ENCODE measurements at regions not wholly inside any gene's neighbourhood (a gene's known extent, or its start where the extent isn't known, plus 50 kb on each side); places are given as distances from the start of the nearest gene placed in this dataset.

DNA sequence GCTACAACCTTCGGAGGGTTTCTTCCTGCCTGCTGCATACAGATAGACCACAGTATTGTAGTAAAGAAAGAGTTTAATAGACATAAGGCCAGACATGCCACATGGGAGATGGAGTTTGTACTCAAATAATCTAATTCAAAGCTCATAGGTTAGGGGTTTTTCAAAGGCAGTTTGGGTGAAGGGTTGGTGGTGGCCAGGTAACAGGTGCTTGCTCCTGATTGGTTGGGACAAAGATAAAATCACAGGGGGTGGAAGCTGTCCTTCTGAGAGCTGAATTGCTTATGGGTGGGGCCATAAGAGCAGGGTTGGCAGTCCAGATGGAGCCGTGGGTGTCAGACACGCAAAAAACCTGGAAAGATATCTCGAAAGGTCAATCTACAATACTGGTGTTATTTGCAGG lies 92.3 kb upstream of the ETV3 start:
- DNase-seq (ENCODE audit: low read depth): no peak
- no peaks in the 10 kb centered on the region for H3K36me3 Mint-ChIP-seq (ENCODE audit: low read depth, unreplicated experiment)
- Histone ChIP-seq H3K4me3 (ENCODE audit: insufficient read depth, low read depth, low read length) (no peak overlapping the region), H2AFZ (ENCODE audit: low read depth, low read length) (no peak overlapping the region), H3K79me2 (ENCODE audit: insufficient read depth, low read length) (no peaks in the 10 kb centered on the region), H3K9ac (ENCODE audit: low read length) (no peak overlapping the region), H4K20me1 (ENCODE audit: insufficient read depth, low read length) (no peaks in the 10 kb centered on the region), H3K36me3 (ENCODE audit: insufficient read depth, low read length) (no peaks in the 10 kb centered on the region), H3K4me1 (ENCODE audit: insufficient read depth, low read length) (no peaks in the 10 kb centered on the region), H3K27ac (ENCODE audit: low read depth, low read length) (no peak overlapping the region), H3K27me3 (ENCODE audit: insufficient read depth, low read length) (no peaks in the 10 kb centered on the region), H3K9me3 (ENCODE audit: insufficient read depth, low read depth, low read length) (no peaks in the 10 kb centered on the region), H3K4me2 (ENCODE audit: low read length) (no peak overlapping the region)
- TF ChIP-seq, protein P1, sequence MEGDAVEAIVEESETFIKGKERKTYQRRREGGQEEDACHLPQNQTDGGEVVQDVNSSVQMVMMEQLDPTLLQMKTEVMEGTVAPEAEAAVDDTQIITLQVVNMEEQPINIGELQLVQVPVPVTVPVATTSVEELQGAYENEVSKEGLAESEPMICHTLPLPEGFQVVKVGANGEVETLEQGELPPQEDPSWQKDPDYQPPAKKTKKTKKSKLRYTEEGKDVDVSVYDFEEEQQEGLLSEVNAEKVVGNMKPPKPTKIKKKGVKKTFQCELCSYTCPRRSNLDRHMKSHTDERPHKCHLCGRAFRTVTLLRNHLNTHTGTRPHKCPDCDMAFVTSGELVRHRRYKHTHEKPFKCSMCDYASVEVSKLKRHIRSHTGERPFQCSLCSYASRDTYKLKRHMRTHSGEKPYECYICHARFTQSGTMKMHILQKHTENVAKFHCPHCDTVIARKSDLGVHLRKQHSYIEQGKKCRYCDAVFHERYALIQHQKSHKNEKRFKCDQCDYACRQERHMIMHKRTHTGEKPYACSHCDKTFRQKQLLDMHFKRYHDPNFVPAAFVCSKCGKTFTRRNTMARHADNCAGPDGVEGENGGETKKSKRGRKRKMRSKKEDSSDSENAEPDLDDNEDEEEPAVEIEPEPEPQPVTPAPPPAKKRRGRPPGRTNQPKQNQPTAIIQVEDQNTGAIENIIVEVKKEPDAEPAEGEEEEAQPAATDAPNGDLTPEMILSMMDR (IDR thresholded peaks at IDR 0.05; ENCODE audit: insufficient read depth, low read depth, low read length): no peak
- TF ChIP-seq EZH2 (IDR thresholded peaks at IDR 0.05; ENCODE audit: insufficient read depth, low read length): no peak
- no peaks in the 10 kb centered on the region for H3K4me1 Mint-ChIP-seq (ENCODE audit: low read depth, unreplicated experiment)
- H3K9me3 Mint-ChIP-seq (ENCODE audit: unreplicated experiment): peaks cover 4% of the 10 kb centered on the region
- H3K4me3 Mint-ChIP-seq (ENCODE audit: unreplicated experiment): no peak overlapping the region
- no peak overlapping the region for H3K27ac Mint-ChIP-seq (ENCODE audit: unreplicated experiment)
- no peak for FAIRE-seq
- H3K27me3 Mint-ChIP-seq (ENCODE audit: low read depth, unreplicated experiment): peaks cover 5% of the 10 kb centered on the region

DNA sequence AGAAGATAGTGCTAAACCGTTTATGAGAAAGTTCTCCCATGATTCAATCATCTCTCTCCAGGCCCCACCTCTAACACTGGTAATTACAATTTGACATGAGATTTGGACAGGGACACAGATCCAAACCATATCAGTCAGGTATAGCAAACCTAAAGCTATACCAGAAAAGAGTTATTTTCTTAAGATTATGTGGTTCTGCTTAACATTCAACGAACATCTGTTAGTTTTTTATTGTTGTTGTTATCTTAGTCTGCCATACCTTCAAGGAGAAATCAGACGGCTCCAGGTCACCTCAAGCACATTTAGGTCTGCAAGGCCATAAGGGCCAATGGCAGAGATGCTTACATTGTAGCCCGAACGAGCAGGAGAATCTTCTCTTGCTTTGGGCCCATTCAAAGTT lies 89.5 kb upstream of the ETV3 start:
- Histone ChIP-seq H3K4me3 (ENCODE audit: insufficient read depth, low read depth, low read length) (no peak overlapping the region), H2AFZ (ENCODE audit: low read depth, low read length) (no peak overlapping the region), H3K9ac (ENCODE audit: low read length) (no peak overlapping the region), H3K79me2 (ENCODE audit: insufficient read depth, low read length) (no peaks in the 10 kb centered on the region), H3K4me2 (ENCODE audit: low read length) (no peak overlapping the region), H4K20me1 (ENCODE audit: insufficient read depth, low read length) (no peaks in the 10 kb centered on the region), H3K4me1 (ENCODE audit: insufficient read depth, low read length) (no peaks in the 10 kb centered on the region), H3K36me3 (ENCODE audit: insufficient read depth, low read length) (no peaks in the 10 kb centered on the region), H3K9me3 (ENCODE audit: insufficient read depth, low read depth, low read length) (no peaks in the 10 kb centered on the region), H3K27ac (ENCODE audit: low read depth, low read length) (no peak overlapping the region), H3K27me3 (ENCODE audit: insufficient read depth, low read length) (no peaks in the 10 kb centered on the region)
- Mint-ChIP-seq H3K27me3 (ENCODE audit: low read depth, unreplicated experiment) (peaks cover 8% of the 10 kb centered on the region), H3K36me3 (ENCODE audit: low read depth, unreplicated experiment) (no peaks in the 10 kb centered on the region), H3K27ac (ENCODE audit: unreplicated experiment) (no peak overlapping the region), H3K4me3 (ENCODE audit: unreplicated experiment) (no peak overlapping the region), H3K9me3 (ENCODE audit: unreplicated experiment) (peaks cover 9% of the 10 kb centered on the region), H3K4me1 (ENCODE audit: low read depth, unreplicated experiment) (no peaks in the 10 kb centered on the region)
- FAIRE-seq (no peak), DNase-seq (ENCODE audit: low read depth) (no peak)
- TF ChIP-seq, protein P1 (IDR thresholded peaks at IDR 0.05; ENCODE audit: insufficient read depth, low read depth, low read length): no peak
- no peak for TF ChIP-seq EZH2 (IDR thresholded peaks at IDR 0.05; ENCODE audit: insufficient read depth, low read length)

DNA sequence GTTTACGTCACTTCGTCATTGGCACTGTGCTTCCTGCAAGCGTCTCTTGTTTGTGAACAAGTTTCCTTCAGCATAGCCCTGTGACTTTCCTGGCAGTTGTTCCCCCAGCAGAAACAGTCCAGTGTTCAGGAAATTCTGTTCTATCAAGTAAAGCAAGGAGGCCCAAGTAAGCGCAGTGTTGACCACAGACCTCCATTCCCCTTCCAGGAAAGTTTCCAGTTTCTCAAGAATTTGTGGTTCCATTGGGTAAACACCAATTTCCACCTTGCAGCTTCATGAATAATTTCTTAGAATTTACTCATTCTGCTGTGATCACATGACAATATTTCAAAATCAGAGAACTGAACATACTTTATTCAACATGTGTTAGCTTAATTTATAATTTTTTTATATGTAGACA lies 88.5 kb upstream of the ETV3 start:
- no peak overlapping the region for H3K9ac ChIP-seq (ENCODE audit: low read length)
- no peak for FAIRE-seq
- Mint-ChIP-seq H3K36me3 (ENCODE audit: low read depth, unreplicated experiment) (no peaks in the 10 kb centered on the region), H3K27me3 (ENCODE audit: low read depth, unreplicated experiment) (peaks cover 9% of the 10 kb centered on the region), H3K9me3 (ENCODE audit: unreplicated experiment) (peaks cover 9% of the 10 kb centered on the region), H3K4me1 (ENCODE audit: low read depth, unreplicated experiment) (no peaks in the 10 kb centered on the region), H3K4me3 (ENCODE audit: unreplicated experiment) (no peak overlapping the region), H3K27ac (ENCODE audit: unreplicated experiment) (no peak overlapping the region)
- H2AFZ ChIP-seq (ENCODE audit: low read depth, low read length): no peak overlapping the region
- no peaks in the 10 kb centered on the region for H3K27me3 ChIP-seq (ENCODE audit: insufficient read depth, low read length)
- no peaks in the 10 kb centered on the region for H3K36me3 ChIP-seq (ENCODE audit: insufficient read depth, low read length)
- H4K20me1 ChIP-seq (ENCODE audit: insufficient read depth, low read length): no peaks in the 10 kb centered on the region
- no peak overlapping the region for H3K4me3 ChIP-seq (ENCODE audit: insufficient read depth, low read depth, low read length)
- no peaks in the 10 kb centered on the region for H3K9me3 ChIP-seq (ENCODE audit: insufficient read depth, low read depth, low read length)
- no peaks in the 10 kb centered on the region for H3K79me2 ChIP-seq (ENCODE audit: insufficient read depth, low read length)
- no peak overlapping the region for H3K4me2 ChIP-seq (ENCODE audit: low read length)
- H3K4me1 ChIP-seq (ENCODE audit: insufficient read depth, low read length): no peaks in the 10 kb centered on the region
- no peak for TF ChIP-seq EZH2 (IDR thresholded peaks at IDR 0.05; ENCODE audit: insufficient read depth, low read length)
- TF ChIP-seq, protein P1 (IDR thresholded peaks at IDR 0.05; ENCODE audit: insufficient read depth, low read depth, low read length): no peak
- no peak overlapping the region for H3K27ac ChIP-seq (ENCODE audit: low read depth, low read length)
- DNase-seq (ENCODE audit: low read depth): no peak
